Ishikawa (cell line): ENCODE measurements at regions not wholly inside any gene's neighbourhood (a gene's known extent, or its start where the extent isn't known, plus 50 kb on each side); places are given as distances from the start of the nearest gene placed in this dataset.

Source experiments
- CREB1 ChIP-seq: IDR thresholded peaks from 2 replicates; pipeline ENCODE4 v1.6.1; 2012; ENCODE audit warnings: low read depth
- FOXM1 ChIP-seq: IDR thresholded peaks from 2 replicates; pipeline ENCODE4 v1.6.1; 2012; ENCODE audit warnings: low read depth, borderline replicate concordance
- RAD21 ChIP-seq: IDR thresholded peaks from 2 replicates; pipeline ENCODE4 v1.6.1; 2012; ENCODE audit warnings: low read depth
- YY1 ChIP-seq: IDR thresholded peaks from 2 replicates; pipeline ENCODE4 v1.6.1; 2012; ENCODE audit warnings: low read depth
- TF ChIP-seq, protein P1 (sequence below): IDR thresholded peaks from 2 replicates; pipeline ENCODE4 v1.6.1; 2012

DNA sequence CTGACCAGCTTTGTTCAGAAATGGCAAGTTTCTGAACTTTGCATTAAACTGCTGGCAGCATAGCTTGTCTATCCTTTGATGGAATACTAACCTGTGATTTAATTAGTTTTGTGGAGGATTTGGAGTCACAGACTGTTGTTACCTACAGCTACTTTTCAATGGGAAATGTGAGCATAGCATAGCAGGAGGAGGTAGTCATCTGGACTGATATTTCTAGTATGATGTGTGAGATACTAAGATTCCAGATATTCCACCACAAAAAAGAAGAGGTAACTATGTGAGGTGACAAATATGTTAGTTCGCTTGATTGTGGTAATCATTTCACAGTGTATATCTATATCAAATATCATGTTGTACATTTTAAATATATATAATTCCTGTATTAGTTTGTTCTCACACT is 833.0 kb downstream of the SLC6A15 start:
- TF ChIP-seq CREB1 (no peak), RAD21 (no peak), FOXM1 (no peak), YY1 (no peak)
- TF ChIP-seq, protein P1, sequence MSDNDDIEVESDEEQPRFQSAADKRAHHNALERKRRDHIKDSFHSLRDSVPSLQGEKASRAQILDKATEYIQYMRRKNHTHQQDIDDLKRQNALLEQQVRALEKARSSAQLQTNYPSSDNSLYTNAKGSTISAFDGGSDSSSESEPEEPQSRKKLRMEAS, result no peak
